GM18858 (cell line): ENCODE measurements at regions not wholly inside any gene's neighbourhood (a gene's known extent, or its start where the extent isn't known, plus 50 kb on each side); places are given as distances from the start of the nearest gene placed in this dataset.

Experiments
- ATAC-seq: cut with Tn5 transposase; IDR thresholded peaks from one replicate; pipeline ENCODE4 v1.9.1; 2021; ENCODE audit not compliant: unreplicated experiment

- ATAC-seq, result no peak
Measured at GRCh38 chr12:47025349-47025748, 54.1 kb upstream of the PCED1B start.

- no peak for ATAC-seq
Measured at GRCh38 chr12:47025798-47026197, 53.6 kb upstream of the PCED1B start.

GRCh38 chr12:47026291-47026690 lies 53.1 kb upstream of the PCED1B start:
- ATAC-seq, result no peak
